Esophagus squamous epithelium (tissue), 5 donors: ENCODE measurements at regions not wholly inside any gene's neighbourhood (a gene's known extent, or its start where the extent isn't known, plus 50 kb on each side); places are given as distances from the start of the nearest gene placed in this dataset.

Experiments used
- DNase-seq: peaks from one replicate; lab custom pipeline; 2025; lab: John Stamatoyannopoulos, UW
- H3K27ac ChIP-seq, 4 donors: fragments of 200-600 bp; sonication (generic); one replicate each; pipeline ENCODE4 v1.5.1; 2016 to 2019; ENCODE audit warnings: mild to moderate bottlenecking in 1 of 4
- H3K27me3 ChIP-seq, 4 donors: fragments of 200-600 bp; sonication (generic); 1 replicate in 3 of 4; 2 replicates in 1 of 4; pipeline versions ENCODE4 v1.5.1 to v1.6.0; 2017 to 2021; ENCODE audit warnings: antibody characterized with exemption in 1 of 4
- H3K36me3 ChIP-seq, 3 donors: fragments of 200-600 bp; sonication (generic); one replicate each; pipeline ENCODE4 v1.5.1; 2016 to 2019
- H3K4me1 ChIP-seq, 3 donors: fragments of 200-600 bp; sonication (generic); one replicate each; pipeline ENCODE4 v1.5.1; 2017 to 2019
- H3K4me3 ChIP-seq, 4 donors: fragments of 200-600 bp; sonication (generic); 1 replicate in 3 of 4; 2 replicates in 1 of 4; pipeline ENCODE4 v1.5.1; 2016 to 2019; ENCODE audit warnings: mild to moderate bottlenecking in 2 of 4, moderate library complexity in 1 of 4
- H3K9me3 ChIP-seq, 3 donors: fragments of 200-600 bp; sonication (generic); one replicate each; pipeline ENCODE4 v1.5.1; 2016 to 2019
- CTCF ChIP-seq, 6 experiments: fragments of 450-650 bp in 4 of 6; fragments of 200-600 bp in 2 of 6; sonication (generic) in 2 of 6; IDR thresholded peaks; one replicate each; pipeline ENCODE4 v1.5.1; 2016 to 2019; ENCODE audit warnings: antibody characterized with exemption in 6 of 6, mild to moderate bottlenecking in 4 of 6, moderate library complexity in 4 of 6
- POLR2A ChIP-seq, 4 donors: fragments of 450-650 bp; IDR thresholded peaks; one replicate each; pipeline ENCODE4 v1.6.1; 2017; ENCODE audit warnings: antibody characterized with exemption in 4 of 4, mild to moderate bottlenecking in 4 of 4, moderate library complexity in 3 of 4
- WGBS, 2 donors: methylation state at CpG; one replicate each; pipeline ENCODE4 v1.1.5; 2018; 5-methylcytosine and 5-hydroxymethylcytosine counted together
- intact Hi-C: fragments of 100-400 bp; cut with DNase I; formaldehyde crosslinking; loops from one replicate; pipeline ENCODE4 v1.15.0; 2022
- donor health status: DM: yes; HTN: yes; CAD: no.

DNA sequence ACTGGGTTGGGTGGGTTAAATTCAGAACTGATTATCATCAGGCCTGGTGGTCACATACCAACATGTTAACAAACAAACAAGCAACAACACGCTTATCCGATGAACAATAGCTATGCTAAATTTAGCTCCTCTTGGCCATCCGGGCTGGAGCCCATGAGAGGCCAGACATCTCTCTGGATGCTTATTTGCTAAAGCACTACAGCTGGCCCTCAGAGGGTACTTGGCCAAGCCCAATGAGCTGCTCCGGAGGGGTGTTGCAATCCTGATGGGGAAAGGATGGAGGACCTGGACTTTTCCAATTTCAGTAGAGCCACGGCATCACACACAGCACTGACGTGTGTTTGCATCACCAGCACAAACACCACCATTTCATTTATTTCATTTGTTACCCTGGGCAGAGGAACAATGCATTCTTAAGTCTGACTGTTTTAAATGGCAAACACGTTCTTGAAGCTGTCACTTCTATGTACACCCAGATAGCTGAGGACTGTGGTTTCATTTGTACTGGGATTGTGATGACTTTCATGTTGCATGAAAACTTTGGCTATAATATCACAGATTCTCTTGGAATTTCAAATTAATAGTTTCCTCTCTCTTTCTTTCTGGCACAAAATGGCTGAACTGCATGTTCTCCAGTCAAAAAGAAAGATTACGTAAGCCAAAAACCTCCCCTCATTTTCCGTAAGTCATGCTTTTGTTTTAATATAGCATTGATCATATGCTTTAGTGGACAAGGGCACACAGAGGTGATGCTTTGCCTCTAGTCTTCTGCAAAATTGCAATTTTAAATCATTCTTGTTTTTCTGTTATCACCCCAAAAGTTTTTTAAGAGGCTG lies 359.8 kb upstream of the KAZN start:
- 78 to 82% methylated on average over 9 of the region's 9 CpGs for WGBS, 2 donors
- Histone ChIP-seq H3K27ac (peak overlapping the region in 2 of 4 donors; percentile 65 to 71), H3K4me1 (no peaks in the 10 kb centered on the region), H3K27me3 (peaks cover 0 to 4% (median 0%) of the 10 kb centered on the region in 4 donors), H3K9me3 (no peaks in the 10 kb centered on the region), H3K4me3 (no peak overlapping the region), H3K36me3 (no peaks in the 10 kb centered on the region)
- no peak for TF ChIP-seq POLR2A (IDR thresholded peaks at IDR 0.05)
- TF ChIP-seq CTCF (IDR thresholded peaks at IDR 0.05), result no peak
- DNase-seq, result no peak
- intact Hi-C loops, result no loop called here

DNA sequence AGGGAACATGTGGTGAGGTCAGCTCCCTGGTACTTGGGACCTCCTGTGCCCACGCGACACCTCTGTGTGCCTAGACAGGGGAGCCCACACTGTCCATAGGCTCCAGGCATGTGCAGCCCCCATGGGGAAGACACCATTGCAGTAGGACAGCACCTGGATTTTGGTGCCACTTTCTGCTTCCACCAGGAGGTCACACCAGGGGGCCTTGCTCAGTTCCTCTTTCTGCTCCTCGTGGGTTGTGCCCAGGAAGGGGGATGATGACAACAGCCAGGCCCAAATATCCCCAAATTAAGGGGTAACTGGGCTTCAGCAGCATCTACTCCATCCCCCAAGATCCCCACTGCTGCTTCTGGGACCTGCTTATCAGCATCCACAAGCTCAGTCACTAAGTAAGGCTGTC lies 358.2 kb upstream of the KAZN start:
- 76 to 100% methylated on average over 2 to 3 of the region's 3 CpGs for WGBS, 2 donors
- H3K27ac ChIP-seq, result peak overlapping the region in 2 of 4 donors; percentile 13 to 49

DNA sequence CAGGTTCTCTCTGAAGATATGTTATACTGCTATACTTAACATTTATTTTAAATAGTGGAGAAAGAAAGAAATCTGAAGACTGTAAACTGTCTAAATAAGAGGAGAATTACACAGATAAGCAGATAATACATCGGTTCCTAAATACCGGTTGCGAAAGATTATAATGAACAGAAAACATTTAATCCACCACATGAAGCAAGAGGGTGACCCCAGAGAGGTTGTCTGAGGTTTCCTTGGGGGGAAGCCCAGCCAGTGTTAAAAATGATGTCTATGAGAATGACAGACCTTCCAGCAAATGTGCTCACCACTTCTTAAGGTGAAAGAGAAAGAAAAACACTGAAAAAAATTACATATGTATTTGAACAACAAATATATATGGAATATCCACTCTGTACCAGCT lies 356.4 kb upstream of the KAZN start:
- WGBS, 2 donors, result 68 to 77% methylated on average over 3 of the region's 3 CpGs
- intact Hi-C loops, result no loop called here
- no peaks in the 10 kb centered on the region for H3K9me3 ChIP-seq
- peaks cover 0 to 8% (median 0%) of the 10 kb centered on the region in 4 donors for H3K27me3 ChIP-seq
- DNase-seq, result no peak
- TF ChIP-seq CTCF (IDR thresholded peaks at IDR 0.05), result no peak
- TF ChIP-seq POLR2A (IDR thresholded peaks at IDR 0.05), result no peak
- H3K4me3 ChIP-seq, result no peak overlapping the region
- peak overlapping the region in 3 of 4 donors; percentile 20 to 56 (median 37) for H3K27ac ChIP-seq
- H3K36me3 ChIP-seq, result no peaks in the 10 kb centered on the region
- no peaks in the 10 kb centered on the region for H3K4me1 ChIP-seq

More for the DNA sequence above, 358.2 kb upstream of the KAZN start:
- no peak for DNase-seq
- no peaks in the 10 kb centered on the region for H3K36me3 ChIP-seq
- intact Hi-C loops, result no loop called here
- peaks cover 0 to 4% (median 0%) of the 10 kb centered on the region in 4 donors for H3K27me3 ChIP-seq
- TF ChIP-seq CTCF (IDR thresholded peaks at IDR 0.05) (no peak), POLR2A (IDR thresholded peaks at IDR 0.05) (no peak)
- no peaks in the 10 kb centered on the region for H3K4me1 ChIP-seq
- H3K4me3 ChIP-seq, result no peak overlapping the region
- no peaks in the 10 kb centered on the region for H3K9me3 ChIP-seq

DNA sequence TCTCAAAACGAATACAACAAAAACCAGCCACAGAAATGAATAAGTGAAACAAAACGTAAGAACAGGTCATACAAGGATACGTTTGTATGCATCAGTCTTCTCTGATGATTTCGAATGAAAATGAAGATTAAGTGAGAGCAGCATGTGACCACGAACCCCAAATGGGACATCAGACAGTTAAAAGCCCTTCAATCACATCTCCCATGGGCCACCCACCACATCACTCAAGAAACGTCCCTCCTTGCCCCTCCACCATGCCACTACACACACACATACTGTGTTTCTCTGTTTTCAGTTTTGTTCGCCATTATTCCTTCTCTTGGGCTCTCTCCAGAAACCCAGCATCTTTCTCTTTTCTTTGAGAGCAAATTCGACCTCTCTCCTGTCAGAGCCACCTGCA lies 355.6 kb upstream of the KAZN start:
- intact Hi-C loops, result no loop called here

More for the DNA sequence above, 355.6 kb upstream of the KAZN start:
- H3K27ac ChIP-seq, result peak overlapping the region in 2 of 4 donors; percentile 11 to 37
- 66 to 78% methylated on average over 8 of the region's 8 CpGs for WGBS, 2 donors
- no peak overlapping the region for H3K4me3 ChIP-seq
- H3K27me3 ChIP-seq, result peaks cover 0 to 8% (median 0%) of the 10 kb centered on the region in 4 donors
- no peaks in the 10 kb centered on the region for H3K9me3 ChIP-seq
- no peaks in the 10 kb centered on the region for H3K36me3 ChIP-seq
- no peak for DNase-seq
- no peaks in the 10 kb centered on the region for H3K4me1 ChIP-seq
- TF ChIP-seq POLR2A (IDR thresholded peaks at IDR 0.05) (no peak), CTCF (IDR thresholded peaks at IDR 0.05) (no peak)
